PC-3 (cell line): ENCODE measurements at regions not wholly inside any gene's neighbourhood (a gene's known extent, or its start where the extent isn't known, plus 50 kb on each side); places are given as distances from the start of the nearest gene placed in this dataset.

Experiments
- ATAC-seq: fragments of 200-7000 bp; cut with Tn5 transposase; 2 replicates; pipeline ENCODE4 v1.9.1; 2020; ENCODE audit warnings: mild to moderate bottlenecking, moderate library complexity
- BruUV-seq: library from RNA; stranded (reverse); fragments of 400-500 nt; replicated peaks from 2 replicates; lab custom pipeline; 2021; lab: Mats Ljungman, UMichigan
- CTCF ChIA-PET: fragments of 300-600 bp; sonication (Branson Sonifier 250); formaldehyde crosslinking; loops from one replicate; lab custom pipeline; 2022; ENCODE audit warnings: antibody characterized with exemption; lab: Charles Lee
- POLR2A ChIA-PET: fragments of 300-600 bp; sonication (Branson Sonifier 250); formaldehyde crosslinking; loops from one replicate; lab custom pipeline; 2022; ENCODE audit warnings: antibody characterized with exemption; ENCODE audit not compliant: unreplicated experiment; lab: Charles Lee
- DNase-seq: peaks from one replicate; pipeline ENCODE4 v3.0.0-alpha.2; 2015
- H2AFZ ChIP-seq: fragments of 300-600 bp; sonication (generic); 2 replicates; pipeline ENCODE4 v1.6.0; 2016; ENCODE audit warnings: antibody characterized with exemption, low read length
- H3F3A ChIP-seq: fragments of 300-600 bp; sonication (generic); one replicate; pipeline ENCODE4 v1.6.0; 2017; ENCODE audit warnings: antibody characterized with exemption, low read length, control low read depth, mild to moderate bottlenecking; ENCODE audit not compliant: unreplicated experiment
- H3K27ac ChIP-seq: fragments of 300-600 bp; sonication (generic); 2 replicates; pipeline ENCODE4 v1.5.1; 2016; ENCODE audit warnings: mild to moderate bottlenecking, low read length
- H3K27me3 ChIP-seq: fragments of 300-600 bp; sonication (generic); 2 replicates; pipeline ENCODE4 v1.6.1; 2016; ENCODE audit warnings: low read length, mixed read lengths
- H3K36me3 ChIP-seq: fragments of 300-600 bp; sonication (generic); 2 replicates; pipeline ENCODE4 v1.6.1; 2016; ENCODE audit warnings: low read depth, mixed run types, low read length, mixed read lengths
- H3K4me1 ChIP-seq: fragments of 300-600 bp; sonication (generic); 2 replicates; pipeline ENCODE4 v1.5.1; 2016; ENCODE audit warnings: low read length; ENCODE audit not compliant: insufficient read depth
- H3K4me2 ChIP-seq: fragments of 300-600 bp; sonication (generic); 2 replicates; pipeline ENCODE4 v1.6.0; 2016; ENCODE audit warnings: low read length
- H3K4me3 ChIP-seq: fragments of 300-600 bp; sonication (generic); 2 replicates; pipeline ENCODE4 v1.5.1; 2016; ENCODE audit warnings: mild to moderate bottlenecking, low read length, mixed read lengths
- H3K79me2 ChIP-seq: fragments of 300-600 bp; sonication (generic); 2 replicates; pipeline ENCODE4 v1.6.1; 2017; ENCODE audit warnings: low read length, mixed read lengths
- H3K9ac ChIP-seq: fragments of 300-600 bp; sonication (generic); 2 replicates; pipeline ENCODE4 v1.6.0; 2016; ENCODE audit warnings: mild to moderate bottlenecking, low read length
- H3K9me2 ChIP-seq: fragments of 300-600 bp; sonication (generic); replicated peaks from 2 replicates; pipeline ENCODE4 v1.6.1; 2016; ENCODE audit warnings: mixed run types, low read length, mixed read lengths
- H3K9me3 ChIP-seq: fragments of 300-600 bp; sonication (generic); 2 replicates; pipeline ENCODE4 v1.6.1; 2016; ENCODE audit warnings: low read length, mixed read lengths
- H4K20me1 ChIP-seq: fragments of 300-600 bp; sonication (generic); 2 replicates; pipeline ENCODE4 v1.6.1; 2016; ENCODE audit warnings: low read length, mixed read lengths
- EZH2 ChIP-seq: fragments of 300-600 bp; sonication (generic); IDR thresholded peaks from one replicate; pipeline ENCODE4 v1.6.1; 2017; ENCODE audit warnings: antibody characterized with exemption, mild to moderate bottlenecking, low read length; ENCODE audit not compliant: unreplicated experiment
- EZH2phosphoT487 ChIP-seq: fragments of 300-600 bp; sonication (generic); IDR thresholded peaks from 2 replicates; pipeline ENCODE4 v1.6.1; 2018; ENCODE audit warnings: mild to moderate bottlenecking, antibody characterized with exemption, low read length, borderline replicate concordance
- intact Hi-C: fragments of 100-400 bp; cut with micrococcal nuclease; formaldehyde crosslinking; loops from 2 replicates; pipeline ENCODE4 v1.9.0; 2023
- TF ChIP-seq, protein P1 (sequence below): fragments of 300-600 bp; sonication (generic); conservative IDR thresholded peaks from 2 replicates; pipeline ENCODE4 v1.5.1; 2017; ENCODE audit warnings: antibody characterized with exemption, low read depth, mild to moderate bottlenecking, low read length

DNA sequence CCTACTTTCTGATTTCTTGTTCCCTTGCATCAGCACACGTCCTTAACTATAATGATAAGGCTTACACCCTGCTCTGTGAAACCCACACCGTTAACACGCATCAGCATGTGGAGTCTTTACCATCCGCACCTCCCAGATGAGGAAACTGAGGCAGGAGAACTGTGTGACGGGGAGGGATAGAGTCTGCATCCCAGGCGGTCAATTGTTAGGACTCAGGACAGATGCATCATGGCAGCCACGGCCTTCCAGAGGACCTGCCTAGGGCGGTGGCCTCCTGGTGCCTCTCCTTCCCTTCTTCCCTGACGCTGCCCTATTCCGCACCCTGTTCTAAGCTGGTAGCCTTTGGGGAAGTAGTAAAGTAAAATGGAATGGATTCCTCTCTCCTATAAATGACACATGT, 326.0 kb downstream of the TEX29 start:
- no peaks in the 10 kb centered on the region for H3F3A ChIP-seq
- POLR2A ChIA-PET = no interaction called here
- H3K79me2 ChIP-seq = no peaks in the 10 kb centered on the region
- no peak overlapping the region for H3K27ac ChIP-seq
- H3K9me3 ChIP-seq = no peaks in the 10 kb centered on the region
- CTCF ChIA-PET = no interaction called here
- no peaks in the 10 kb centered on the region for H4K20me1 ChIP-seq
- intact Hi-C loops = no loop called here
- ATAC-seq (no peak), DNase-seq (no peak)
- no peaks in the 10 kb centered on the region for H3K4me1 ChIP-seq
- H3K36me3 ChIP-seq = no peaks in the 10 kb centered on the region
- no peak for TF ChIP-seq EZH2phosphoT487
- TF ChIP-seq, protein P1, sequence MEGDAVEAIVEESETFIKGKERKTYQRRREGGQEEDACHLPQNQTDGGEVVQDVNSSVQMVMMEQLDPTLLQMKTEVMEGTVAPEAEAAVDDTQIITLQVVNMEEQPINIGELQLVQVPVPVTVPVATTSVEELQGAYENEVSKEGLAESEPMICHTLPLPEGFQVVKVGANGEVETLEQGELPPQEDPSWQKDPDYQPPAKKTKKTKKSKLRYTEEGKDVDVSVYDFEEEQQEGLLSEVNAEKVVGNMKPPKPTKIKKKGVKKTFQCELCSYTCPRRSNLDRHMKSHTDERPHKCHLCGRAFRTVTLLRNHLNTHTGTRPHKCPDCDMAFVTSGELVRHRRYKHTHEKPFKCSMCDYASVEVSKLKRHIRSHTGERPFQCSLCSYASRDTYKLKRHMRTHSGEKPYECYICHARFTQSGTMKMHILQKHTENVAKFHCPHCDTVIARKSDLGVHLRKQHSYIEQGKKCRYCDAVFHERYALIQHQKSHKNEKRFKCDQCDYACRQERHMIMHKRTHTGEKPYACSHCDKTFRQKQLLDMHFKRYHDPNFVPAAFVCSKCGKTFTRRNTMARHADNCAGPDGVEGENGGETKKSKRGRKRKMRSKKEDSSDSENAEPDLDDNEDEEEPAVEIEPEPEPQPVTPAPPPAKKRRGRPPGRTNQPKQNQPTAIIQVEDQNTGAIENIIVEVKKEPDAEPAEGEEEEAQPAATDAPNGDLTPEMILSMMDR = no peak
- no peak for TF ChIP-seq EZH2
- H3K4me2 ChIP-seq = no peak overlapping the region
- no peak overlapping the region for H3K4me3 ChIP-seq
- H3K9ac ChIP-seq = no peak overlapping the region
- H2AFZ ChIP-seq = no peak overlapping the region
- peaks cover 48% of the 10 kb centered on the region for H3K27me3 ChIP-seq
- no TSS peak for BruUV-seq
- H3K9me2 ChIP-seq = no peaks in the 10 kb centered on the region

DNA sequence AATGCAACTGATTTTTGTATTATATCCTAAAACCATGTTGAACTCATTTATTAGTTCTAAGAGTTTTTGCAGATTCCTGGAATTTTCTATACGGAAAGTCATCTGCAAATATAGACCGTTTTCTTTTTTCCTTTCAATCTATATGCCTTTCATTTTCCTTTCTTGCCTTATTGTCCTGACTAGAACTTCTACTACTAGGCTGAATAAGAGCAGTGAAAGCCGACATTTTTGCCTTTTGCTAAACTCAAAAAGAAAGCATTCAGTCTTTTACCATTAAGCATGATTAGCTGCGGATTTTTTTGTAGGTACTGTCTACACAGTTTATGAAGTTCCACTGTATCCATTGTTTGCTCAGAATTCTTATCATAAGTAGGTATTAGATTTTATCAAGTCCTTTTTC, 328.4 kb downstream of the TEX29 start:
- Histone ChIP-seq H3K36me3 (no peaks in the 10 kb centered on the region), H2AFZ (no peak overlapping the region), H3K9me3 (no peaks in the 10 kb centered on the region), H3K9ac (no peak overlapping the region), H3K27ac (no peak overlapping the region), H3K27me3 (peaks cover 45% of the 10 kb centered on the region), H3F3A (no peaks in the 10 kb centered on the region), H4K20me1 (no peaks in the 10 kb centered on the region), H3K4me3 (no peak overlapping the region), H3K9me2 (no peaks in the 10 kb centered on the region), H3K4me1 (no peaks in the 10 kb centered on the region), H3K4me2 (no peak overlapping the region), H3K79me2 (no peaks in the 10 kb centered on the region)
- POLR2A ChIA-PET = no interaction called here
- TF ChIP-seq EZH2 = no peak
- TF ChIP-seq, protein P1 = no peak
- no peak for TF ChIP-seq EZH2phosphoT487
- DNase-seq (no peak), ATAC-seq (no peak)
- no TSS peak for BruUV-seq
- intact Hi-C loops = no loop called here
- CTCF ChIA-PET = no interaction called here

DNA sequence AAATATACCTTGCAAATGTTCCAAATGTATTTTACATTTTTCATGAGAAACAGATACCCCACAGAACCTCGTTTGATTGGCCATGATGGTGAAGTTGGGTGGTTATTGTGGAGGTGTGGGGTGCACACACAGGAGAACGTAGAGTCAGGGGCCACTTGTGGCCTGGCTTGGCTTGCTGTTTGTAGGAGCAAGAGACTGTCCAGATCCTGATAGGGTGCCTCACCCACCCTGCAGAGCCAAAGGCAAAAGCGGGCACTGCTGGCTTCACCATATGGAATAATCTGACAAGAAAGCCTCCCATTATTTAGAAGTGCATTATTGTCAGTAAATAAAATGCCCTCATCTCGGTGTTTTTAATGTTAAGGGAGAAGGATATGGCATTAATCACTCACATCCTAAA, 330.2 kb downstream of the TEX29 start:
- no peaks in the 10 kb centered on the region for H3K4me1 ChIP-seq
- no peak overlapping the region for H3K27ac ChIP-seq
- DNase-seq (no peak), ATAC-seq (no peak)
- POLR2A ChIA-PET = no interaction called here
- H3K4me3 ChIP-seq = no peak overlapping the region
- H3K9me2 ChIP-seq = no peaks in the 10 kb centered on the region
- CTCF ChIA-PET = no interaction called here
- no peak overlapping the region for H2AFZ ChIP-seq
- TF ChIP-seq, protein P1 = no peak
- TF ChIP-seq EZH2 (no peak), EZH2phosphoT487 (no peak)
- H3K9me3 ChIP-seq = no peaks in the 10 kb centered on the region
- H3K79me2 ChIP-seq = no peaks in the 10 kb centered on the region
- H3F3A ChIP-seq = no peaks in the 10 kb centered on the region
- H3K9ac ChIP-seq = no peak overlapping the region
- BruUV-seq = no TSS peak
- intact Hi-C loops = no loop called here
- no peaks in the 10 kb centered on the region for H3K36me3 ChIP-seq
- H3K4me2 ChIP-seq = no peak overlapping the region
- peaks cover 54% of the 10 kb centered on the region for H3K27me3 ChIP-seq
- H4K20me1 ChIP-seq = no peaks in the 10 kb centered on the region
